DND-41 (cell line): ENCODE measurements at regions not wholly inside any gene's neighbourhood (a gene's known extent, or its start where the extent isn't known, plus 50 kb on each side); places are given as distances from the start of the nearest gene placed in this dataset.

Experiments used
- ATAC-seq: fragments of 200-7000 bp; cut with Tn5 transposase; 3 replicates; pipeline ENCODE4 v1.9.1; 2021; ENCODE audit warnings: low read depth; ENCODE audit not compliant: insufficient read depth
- DNase-seq: peaks from one replicate; pipeline ENCODE4 v3.0.0-alpha.2; 2020
- H2AFZ ChIP-seq: 2 replicates; pipeline ENCODE4 v1.6.0; 2012; ENCODE audit warnings: low read depth, low read length
- H3K27ac ChIP-seq: 2 replicates; pipeline ENCODE4 v1.5.1; 2012; ENCODE audit warnings: low read length, inconsistent platforms
- H3K27me3 ChIP-seq: fragments of 200-600 bp; sonication (generic); 2 replicates; pipeline ENCODE4 v1.6.0; 2012; ENCODE audit warnings: low read length, mild to moderate bottlenecking, inconsistent platforms; ENCODE audit not compliant: insufficient read depth, poor library complexity
- H3K36me3 ChIP-seq: 2 replicates; pipeline ENCODE4 v1.5.1; 2012; ENCODE audit warnings: low read length, inconsistent platforms; ENCODE audit not compliant: insufficient read depth
- H3K4me1 ChIP-seq: 2 replicates; pipeline ENCODE4 v1.5.1; 2012; ENCODE audit warnings: mild to moderate bottlenecking, low read length; ENCODE audit not compliant: insufficient read depth
- H3K4me2 ChIP-seq: 2 replicates; pipeline ENCODE4 v1.6.0; 2012; ENCODE audit warnings: mild to moderate bottlenecking, moderate library complexity, low read length, inconsistent platforms; ENCODE audit not compliant: insufficient read depth
- H3K4me3 ChIP-seq, 2 experiments: fragments of 200-600 bp in 1 of 2; shearing (Covaris generic) in 1 of 2; 2 replicates each; pipeline ENCODE4 v1.5.1; 2012 to 2016; ENCODE audit warnings: inconsistent platforms in 2 of 2, low read length in 2 of 2, mild to moderate bottlenecking in 2 of 2, low read depth in 1 of 2, moderate library complexity in 1 of 2
- H3K79me2 ChIP-seq: 2 replicates; pipeline ENCODE4 v1.6.0; 2012; ENCODE audit warnings: low read length, inconsistent platforms; ENCODE audit not compliant: insufficient read depth
- H3K9ac ChIP-seq: 2 replicates; pipeline ENCODE4 v1.6.0; 2012; ENCODE audit warnings: low read depth, mild to moderate bottlenecking, inconsistent platforms, low read length, moderate library complexity
- H3K9me3 ChIP-seq: 2 replicates; pipeline ENCODE4 v1.5.1; 2012; ENCODE audit warnings: low read length, moderate library complexity, mild to moderate bottlenecking, inconsistent platforms; ENCODE audit not compliant: insufficient read depth, severe bottlenecking
- H4K20me1 ChIP-seq: 2 replicates; pipeline ENCODE4 v1.6.0; 2012; ENCODE audit warnings: low read length; ENCODE audit not compliant: insufficient read depth
- CTCF ChIP-seq: IDR thresholded peaks from 2 replicates; pipeline ENCODE4 v1.5.1; 2012; ENCODE audit warnings: borderline replicate concordance, low read length, moderate library complexity, mild to moderate bottlenecking; ENCODE audit not compliant: poor library complexity, severe bottlenecking; ENCODE audit errors: extremely low read depth
- EZH2 ChIP-seq: IDR thresholded peaks from 3 replicates; pipeline ENCODE4 v1.6.1; 2012; ENCODE audit warnings: borderline replicate concordance, low read depth, mild to moderate bottlenecking, moderate library complexity, low read length, inconsistent platforms; ENCODE audit not compliant: severe bottlenecking

GRCh38 chr4:14644580-14645282 is 357.6 kb upstream of the CPEB2 start:
- ATAC-seq = no peak
- Histone ChIP-seq H3K4me2 (no peak overlapping the region), H3K36me3 (no peaks in the 10 kb centered on the region), H4K20me1 (no peaks in the 10 kb centered on the region), H3K4me3 (no peak overlapping the region), H3K79me2 (no peaks in the 10 kb centered on the region), H3K27ac (no peak overlapping the region), H3K27me3 (no peaks in the 10 kb centered on the region), H3K9ac (no peak overlapping the region), H3K9me3 (no peaks in the 10 kb centered on the region), H2AFZ (no peak overlapping the region), H3K4me1 (no peaks in the 10 kb centered on the region)
- TF ChIP-seq CTCF = no peak
- TF ChIP-seq EZH2 = no peak
- no peak for DNase-seq

- no peak for TF ChIP-seq EZH2
- TF ChIP-seq CTCF = no peak
- no peak overlapping the region for H3K27ac ChIP-seq
- no peak overlapping the region for H3K4me3 ChIP-seq
- H3K4me2 ChIP-seq = no peak overlapping the region
- no peak overlapping the region for H2AFZ ChIP-seq
- no peaks in the 10 kb centered on the region for H4K20me1 ChIP-seq
- H3K9ac ChIP-seq = no peak overlapping the region
- no peaks in the 10 kb centered on the region for H3K27me3 ChIP-seq
- no peak for ATAC-seq
- no peaks in the 10 kb centered on the region for H3K4me1 ChIP-seq
- no peaks in the 10 kb centered on the region for H3K9me3 ChIP-seq
- no peaks in the 10 kb centered on the region for H3K36me3 ChIP-seq
- no peak for DNase-seq
- H3K79me2 ChIP-seq = no peaks in the 10 kb centered on the region
Measured at GRCh38 chr4:14646831-14647230, 355.4 kb upstream of the CPEB2 start.

DNA sequence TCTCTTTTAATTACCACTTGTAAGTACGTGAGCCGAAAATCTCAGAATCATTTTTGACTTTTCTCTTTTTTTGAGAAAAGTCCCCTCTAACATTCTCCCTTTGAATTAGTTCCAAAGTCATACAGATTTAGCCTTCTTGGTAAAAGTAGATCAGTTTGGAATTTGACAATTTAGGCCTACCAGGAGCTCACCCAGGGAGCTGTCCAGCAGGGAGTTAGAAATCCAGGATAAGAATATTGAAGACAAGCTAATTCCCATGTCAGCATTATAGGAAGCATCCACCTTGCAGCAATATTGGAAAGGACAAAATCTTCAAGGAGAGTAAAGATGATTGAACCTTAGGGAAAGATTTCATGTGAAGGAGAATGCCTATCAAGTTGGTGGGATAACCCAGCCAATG is 352.2 kb upstream of the CPEB2 start:
- no peaks in the 10 kb centered on the region for H3K4me1 ChIP-seq
- H3K9ac ChIP-seq = no peak overlapping the region
- H3K9me3 ChIP-seq = no peaks in the 10 kb centered on the region
- H3K27ac ChIP-seq = no peak overlapping the region
- TF ChIP-seq CTCF (no peak), EZH2 (no peak)
- no peak overlapping the region for H3K4me2 ChIP-seq
- H3K36me3 ChIP-seq = no peaks in the 10 kb centered on the region
- ATAC-seq = no peak
- no peak overlapping the region for H3K4me3 ChIP-seq
- no peaks in the 10 kb centered on the region for H3K27me3 ChIP-seq
- no peak overlapping the region for H2AFZ ChIP-seq
- H4K20me1 ChIP-seq = no peaks in the 10 kb centered on the region
- no peak for DNase-seq
- H3K79me2 ChIP-seq = no peaks in the 10 kb centered on the region
